Brain microvascular endothelial cell (primary cell): ENCODE measurements at regions not wholly inside any gene's neighbourhood (a gene's known extent, or its start where the extent isn't known, plus 50 kb on each side); places are given as distances from the start of the nearest gene placed in this dataset.

Source experiments
- DNase-seq: peaks from one replicate; pipeline ENCODE4 v3.0.0-alpha.2; 2020
- H3K27ac ChIP-seq: fragments of 250-450 bp; sonication (Bioruptor Pico); 2 replicates; pipeline ENCODE4 v1.5.1; 2020; ENCODE audit warnings: mild to moderate bottlenecking, moderate library complexity
- H3K27me3 ChIP-seq: fragments of 250-450 bp; sonication (Bioruptor Pico); replicated peaks from 2 replicates; pipeline ENCODE4 v1.5.1; 2020; ENCODE audit warnings: mild to moderate bottlenecking
- H3K36me3 ChIP-seq: fragments of 250-450 bp; sonication (Bioruptor Pico); replicated peaks from 2 replicates; pipeline ENCODE4 v1.5.1; 2020; ENCODE audit warnings: mild to moderate bottlenecking
- H3K4me3 ChIP-seq: 2 replicates; pipeline ENCODE4 v1.5.1; 2011; ENCODE audit warnings: low read depth, mild to moderate bottlenecking, control low read depth, low read length, moderate library complexity
- in situ Hi-C: cut with HindIII; loops from 2 replicates; pipeline ENCODE4 v1.10.0; 2017; ENCODE audit warnings: low sequenced_read_pairs, low pct_ligation_motif_present
- TF ChIP-seq, protein P1 (sequence below): IDR thresholded peaks from 2 replicates; pipeline ENCODE4 v1.5.1; 2011; ENCODE audit warnings: low read depth, mild to moderate bottlenecking, moderate library complexity, low read length, control low read depth, inconsistent platforms; ENCODE audit errors: missing control alignments

DNA sequence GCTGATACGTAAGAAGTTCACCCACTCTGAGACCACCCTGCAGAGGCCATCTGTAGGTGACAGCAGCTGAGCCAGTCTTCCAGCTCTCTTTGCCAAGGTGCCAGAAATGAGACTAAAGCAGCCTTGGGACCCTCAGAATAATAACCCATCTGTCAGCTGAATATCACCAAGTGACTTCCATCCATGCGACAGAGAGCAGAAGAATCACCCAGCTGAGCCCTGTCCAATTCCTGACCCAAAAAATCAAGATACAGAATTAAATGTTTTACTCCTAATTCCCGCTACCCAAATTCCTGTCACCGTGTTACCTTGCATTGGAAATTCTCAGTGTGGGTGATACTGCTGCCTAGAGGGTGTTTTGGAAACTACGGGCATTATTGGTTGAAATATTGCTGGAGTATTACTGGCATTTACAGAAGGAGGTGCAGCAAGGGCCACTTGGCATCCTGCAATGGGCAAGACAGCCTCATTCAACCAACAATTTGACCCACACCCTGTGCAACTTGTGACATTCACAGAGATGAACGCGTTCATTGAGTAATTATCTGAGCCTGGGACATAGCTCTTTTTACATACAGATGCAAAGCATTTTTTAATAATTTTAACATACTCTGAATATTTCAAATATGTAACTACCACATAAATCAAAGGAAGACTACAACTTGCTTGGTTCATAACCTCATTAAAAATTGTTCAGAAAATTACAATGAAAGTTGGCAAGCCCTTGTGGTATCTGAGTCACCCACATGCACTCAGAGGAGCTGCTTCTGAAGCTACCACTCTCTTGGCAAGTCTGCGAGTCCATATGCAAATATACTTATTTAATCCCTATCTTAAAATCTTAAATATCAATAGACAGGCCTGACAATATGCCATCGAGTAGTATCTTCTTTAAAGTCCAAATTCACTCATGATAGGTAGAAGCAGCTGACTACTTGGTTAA, 126.6 kb downstream of the C16orf95 start:
- no peak overlapping the region for H3K4me3 ChIP-seq
- no peak for DNase-seq
- no peak overlapping the region for H3K27ac ChIP-seq
- H3K27me3 ChIP-seq = no peaks in the 10 kb centered on the region
- no peaks in the 10 kb centered on the region for H3K36me3 ChIP-seq
- TF ChIP-seq, protein P1, sequence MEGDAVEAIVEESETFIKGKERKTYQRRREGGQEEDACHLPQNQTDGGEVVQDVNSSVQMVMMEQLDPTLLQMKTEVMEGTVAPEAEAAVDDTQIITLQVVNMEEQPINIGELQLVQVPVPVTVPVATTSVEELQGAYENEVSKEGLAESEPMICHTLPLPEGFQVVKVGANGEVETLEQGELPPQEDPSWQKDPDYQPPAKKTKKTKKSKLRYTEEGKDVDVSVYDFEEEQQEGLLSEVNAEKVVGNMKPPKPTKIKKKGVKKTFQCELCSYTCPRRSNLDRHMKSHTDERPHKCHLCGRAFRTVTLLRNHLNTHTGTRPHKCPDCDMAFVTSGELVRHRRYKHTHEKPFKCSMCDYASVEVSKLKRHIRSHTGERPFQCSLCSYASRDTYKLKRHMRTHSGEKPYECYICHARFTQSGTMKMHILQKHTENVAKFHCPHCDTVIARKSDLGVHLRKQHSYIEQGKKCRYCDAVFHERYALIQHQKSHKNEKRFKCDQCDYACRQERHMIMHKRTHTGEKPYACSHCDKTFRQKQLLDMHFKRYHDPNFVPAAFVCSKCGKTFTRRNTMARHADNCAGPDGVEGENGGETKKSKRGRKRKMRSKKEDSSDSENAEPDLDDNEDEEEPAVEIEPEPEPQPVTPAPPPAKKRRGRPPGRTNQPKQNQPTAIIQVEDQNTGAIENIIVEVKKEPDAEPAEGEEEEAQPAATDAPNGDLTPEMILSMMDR = no peak
- in situ Hi-C loops = no loop called here

DNA sequence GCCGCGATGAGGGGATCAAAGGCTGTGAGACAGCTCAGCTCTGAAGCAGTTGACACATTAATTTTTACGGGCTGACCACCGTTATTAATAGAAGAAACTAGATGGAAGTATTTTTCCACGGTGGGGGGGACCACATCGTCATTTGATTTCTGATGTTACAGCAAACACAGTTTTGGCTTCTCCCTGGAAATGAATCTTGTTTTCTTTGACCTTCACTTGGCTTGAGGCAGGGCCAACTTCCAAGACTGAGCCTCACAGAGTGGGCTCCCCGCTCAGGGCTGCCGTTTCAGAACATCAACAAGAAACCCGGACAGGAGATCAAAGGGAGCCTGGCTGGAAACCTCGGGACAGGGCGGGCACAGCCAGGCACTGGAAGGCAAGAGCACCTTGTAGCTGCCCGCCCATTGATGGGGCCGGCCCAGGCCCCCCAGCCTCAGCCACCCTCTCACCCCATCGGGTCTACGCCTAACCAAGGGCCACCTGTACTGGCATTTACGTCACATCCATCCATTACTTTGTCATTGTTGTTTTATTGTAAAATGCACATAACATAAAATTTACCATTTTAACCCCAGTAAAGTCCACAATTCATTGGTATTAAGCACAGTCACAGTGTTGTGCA, 124.6 kb downstream of the C16orf95 start:
- Histone ChIP-seq H3K36me3 (no peaks in the 10 kb centered on the region), H3K27ac (no peak overlapping the region), H3K4me3 (no peak overlapping the region), H3K27me3 (no peaks in the 10 kb centered on the region)
- in situ Hi-C loops = no loop called here
- no peak for DNase-seq
- TF ChIP-seq, protein P1 = no peak

DNA sequence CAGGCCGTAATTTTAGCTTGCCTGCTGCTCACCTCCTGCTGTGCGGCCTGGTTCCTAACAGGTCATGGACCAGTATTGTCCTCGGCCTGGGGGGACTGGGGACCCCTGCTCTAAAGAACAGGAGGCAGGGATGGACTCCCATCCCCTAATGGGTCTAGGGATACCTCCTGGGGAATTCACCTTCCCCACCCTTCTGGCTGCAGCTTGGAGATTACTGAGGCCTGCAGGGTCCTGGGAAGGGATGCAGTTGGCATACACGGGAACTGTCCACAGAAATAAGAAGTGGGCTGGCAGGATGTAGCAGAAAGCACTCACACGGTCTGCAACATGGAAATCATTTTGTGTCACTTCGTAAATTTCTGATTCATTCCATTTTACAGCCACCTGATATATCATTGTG, 123.0 kb downstream of the C16orf95 start:
- H3K36me3 ChIP-seq = no peaks in the 10 kb centered on the region
- no peak for DNase-seq
- TF ChIP-seq, protein P1 = no peak
- H3K27me3 ChIP-seq = no peaks in the 10 kb centered on the region
- H3K4me3 ChIP-seq = no peak overlapping the region
- in situ Hi-C loops = no loop called here
- H3K27ac ChIP-seq = no peak overlapping the region

DNA sequence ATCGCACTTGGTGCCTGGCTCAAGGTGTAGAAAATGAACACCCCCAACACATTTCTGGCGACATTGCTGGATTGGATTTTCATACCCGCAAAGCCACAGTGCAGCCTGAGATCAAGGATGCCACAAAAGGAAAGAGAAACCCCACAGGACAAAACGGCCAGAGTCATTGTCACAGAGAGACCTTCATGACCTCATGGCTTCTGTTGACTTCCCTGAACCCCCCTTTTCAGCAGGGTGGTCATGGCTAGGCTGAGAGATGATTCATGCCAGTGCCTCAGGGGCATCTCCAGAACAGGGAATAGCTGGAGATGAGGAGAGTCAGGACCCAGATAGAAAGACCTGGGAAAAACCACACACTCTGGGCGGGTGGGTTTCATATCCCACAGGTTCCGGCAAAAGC, 122.0 kb downstream of the C16orf95 start:
- Histone ChIP-seq H3K36me3 (no peaks in the 10 kb centered on the region), H3K27me3 (no peaks in the 10 kb centered on the region), H3K4me3 (no peak overlapping the region), H3K27ac (no peak overlapping the region)
- TF ChIP-seq, protein P1 = no peak
- no peak for DNase-seq
- in situ Hi-C loops = no loop called here

DNA sequence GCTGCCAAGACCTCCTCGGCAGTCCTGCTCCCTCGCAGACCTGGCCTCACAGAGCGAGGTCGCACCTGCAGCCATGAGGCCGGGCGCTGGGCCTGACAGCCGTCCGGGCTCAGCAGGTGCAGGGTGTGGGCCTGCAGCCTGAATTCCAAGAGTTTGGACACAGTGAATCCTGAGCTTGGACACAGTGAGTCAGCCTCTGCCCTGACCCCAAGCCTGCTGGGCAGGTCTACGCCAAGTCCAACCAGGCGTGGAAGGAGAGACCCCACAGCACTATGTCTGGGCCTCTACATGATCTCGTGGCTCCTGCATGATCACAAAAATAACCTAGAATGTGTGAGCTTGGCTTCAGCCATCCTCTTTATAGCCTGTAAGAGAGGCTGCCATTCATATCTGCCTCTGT, 121.0 kb downstream of the C16orf95 start:
- Histone ChIP-seq H3K4me3 (no peak overlapping the region), H3K27ac (no peak overlapping the region), H3K27me3 (no peaks in the 10 kb centered on the region), H3K36me3 (no peaks in the 10 kb centered on the region)
- in situ Hi-C loops = no loop called here
- TF ChIP-seq, protein P1 = no peak
- DNase-seq = no peak
